GM23338 (cell line): ENCODE measurements at regions not wholly inside any gene's neighbourhood (a gene's known extent, or its start where the extent isn't known, plus 50 kb on each side); places are given as distances from the start of the nearest gene placed in this dataset.

Source experiments
- ATAC-seq: fragments of 200-7000 bp; cut with Tn5 transposase; 3 replicates; pipeline ENCODE4 v1.9.1; 2020
- DNase-seq: peaks from one replicate; pipeline ENCODE4 v3.0.0-alpha.2; 2015; ENCODE audit warnings: low spot score
- H2AFZ ChIP-seq: fragments of 200-600 bp; sonication (generic); 2 replicates; pipeline ENCODE4 v1.8.0; 2016; ENCODE audit warnings: antibody characterized with exemption, mild to moderate bottlenecking, moderate library complexity
- H3F3A ChIP-seq: fragments of 200-600 bp; sonication (generic); replicated peaks from 2 replicates; pipeline ENCODE4 v1.8.0; 2017; ENCODE audit warnings: antibody characterized with exemption, mixed run types, low read depth
- H3K27ac ChIP-seq: fragments of 200-600 bp; sonication (generic); 2 replicates; pipeline ENCODE4 v1.6.1; 2016; ENCODE audit warnings: low read depth
- H3K27me3 ChIP-seq: fragments of 200-600 bp; sonication (generic); 2 replicates; pipeline ENCODE4 v1.8.0; 2016; ENCODE audit warnings: mild to moderate bottlenecking, mixed run types, moderate library complexity; ENCODE audit not compliant: insufficient read depth
- H3K36me3 ChIP-seq: fragments of 200-600 bp; sonication (generic); 2 replicates; pipeline ENCODE4 v1.8.0; 2016; ENCODE audit warnings: mild to moderate bottlenecking; ENCODE audit not compliant: insufficient read depth
- H3K4me1 ChIP-seq: fragments of 200-600 bp; sonication (generic); 2 replicates; pipeline ENCODE4 v1.8.0; 2016; ENCODE audit warnings: mild to moderate bottlenecking, moderate library complexity; ENCODE audit not compliant: insufficient read depth
- H3K4me2 ChIP-seq: fragments of 200-600 bp; sonication (generic); 2 replicates; pipeline ENCODE4 v1.7.1; 2017; ENCODE audit warnings: mixed run types
- H3K4me3 ChIP-seq: fragments of 200-600 bp; sonication (generic); 2 replicates; pipeline ENCODE4 v1.6.1; 2016; ENCODE audit warnings: mixed run types
- H3K79me2 ChIP-seq: fragments of 200-600 bp; sonication (generic); replicated peaks from 2 replicates; pipeline ENCODE4 v1.8.0; 2017; ENCODE audit warnings: mild to moderate bottlenecking; ENCODE audit not compliant: insufficient read depth
- H3K9me2 ChIP-seq: fragments of 200-600 bp; sonication (generic); 2 replicates; pipeline ENCODE4 v1.8.0; 2017; ENCODE audit not compliant: insufficient read depth
- H4K20me1 ChIP-seq: fragments of 200-600 bp; sonication (generic); replicated peaks from 2 replicates; pipeline ENCODE4 v1.8.0; 2017; ENCODE audit warnings: mild to moderate bottlenecking; ENCODE audit not compliant: insufficient read depth
- H3K27ac Mint-ChIP-seq: 2 replicates; pipeline ENCODE4 v1.8.0; 2020; ENCODE audit warnings: inconsistent platforms, mild to moderate bottlenecking, moderate library complexity, mixed read lengths
- H3K27me3 Mint-ChIP-seq: 3 replicates; pipeline ENCODE4 v1.8.0; 2022; ENCODE audit warnings: low read depth, mild to moderate bottlenecking, moderate library complexity, mixed read lengths, inconsistent platforms; ENCODE audit not compliant: insufficient read depth, poor library complexity
- H3K36me3 Mint-ChIP-seq: 3 replicates; pipeline ENCODE4 v1.8.0; 2021; ENCODE audit warnings: low read depth, mild to moderate bottlenecking, inconsistent platforms, moderate library complexity, mixed read lengths
- H3K4me1 Mint-ChIP-seq: 3 replicates; pipeline ENCODE4 v1.8.0; 2020; ENCODE audit warnings: mild to moderate bottlenecking, inconsistent platforms, mixed read lengths
- H3K4me3 Mint-ChIP-seq: 3 replicates; pipeline ENCODE4 v1.8.0; 2021; ENCODE audit warnings: moderate library complexity, mild to moderate bottlenecking, inconsistent platforms, mixed read lengths
- H3K9me3 Mint-ChIP-seq: 3 replicates; pipeline ENCODE4 v1.8.0; 2020; ENCODE audit warnings: moderate library complexity, mild to moderate bottlenecking, inconsistent platforms, mixed read lengths
- ETS1 ChIP-seq: IDR thresholded peaks from 2 replicates; pipeline ENCODE4 v1.6.1; 2016; ENCODE audit warnings: antibody characterized with exemption
- EZH2 ChIP-seq: fragments of 200-600 bp; sonication (generic); IDR thresholded peaks from one replicate; pipeline ENCODE4 v1.8.0; 2017; ENCODE audit warnings: antibody characterized with exemption, mild to moderate bottlenecking, low read depth; ENCODE audit not compliant: unreplicated experiment
- EZH2phosphoT487 ChIP-seq: fragments of 200-600 bp; sonication (generic); IDR thresholded peaks from one replicate; pipeline ENCODE4 v1.8.1; 2018; ENCODE audit warnings: antibody characterized with exemption; ENCODE audit not compliant: unreplicated experiment
- JUNB ChIP-seq: IDR thresholded peaks from one replicate; pipeline ENCODE4 v1.6.1; 2016; ENCODE audit warnings: antibody characterized with exemption; ENCODE audit not compliant: unreplicated experiment
- POLR2AphosphoS5 ChIP-seq: IDR thresholded peaks from 2 replicates; pipeline ENCODE4 v1.6.1; 2016; ENCODE audit warnings: antibody characterized with exemption, low read depth
- STAT1 ChIP-seq: IDR thresholded peaks from one replicate; pipeline ENCODE4 v1.6.1; 2016; ENCODE audit warnings: antibody characterized with exemption; ENCODE audit not compliant: unreplicated experiment
- ZNF114 ChIP-seq: fragments of 250-450 bp; sonication (Bioruptor Pico); IDR thresholded peaks from 2 replicates; pipeline ENCODE4 v1.5.0; 2020; ENCODE audit warnings: mild to moderate bottlenecking, moderate library complexity
- ZNF331 ChIP-seq: fragments of 250-450 bp; sonication (Bioruptor Pico); IDR thresholded peaks from 2 replicates; pipeline ENCODE4 v1.5.0; 2020; ENCODE audit warnings: low read depth, mild to moderate bottlenecking, moderate library complexity
- TF ChIP-seq, protein P1 (sequence below), 2 experiments: fragments of 200-600 bp in 1 of 2; sonication (generic) in 1 of 2; conservative IDR thresholded peaks; 2 replicates each; pipeline versions ENCODE4 v1.5.1 to v1.6.1; 2016 to 2017; ENCODE audit warnings: antibody characterized with exemption in 2 of 2, low read depth in 2 of 2, mild to moderate bottlenecking in 2 of 2, moderate library complexity in 1 of 2
- TF ChIP-seq, protein P2 (sequence below): fragments of 250-450 bp; sonication (Bioruptor Pico); IDR thresholded peaks from 2 replicates; pipeline ENCODE4 v1.5.0; 2020; ENCODE audit warnings: mild to moderate bottlenecking, moderate library complexity

- Histone ChIP-seq H2AFZ (no peak overlapping the region), H3K36me3 (no peaks in the 10 kb centered on the region), H3K27me3 (no peaks in the 10 kb centered on the region), H3F3A (no peaks in the 10 kb centered on the region), H3K4me2 (no peak overlapping the region), H3K9me2 (0 out of 2 replicates have a peak, but pooled peaks cover 4% of the 10 kb centered on the region), H3K4me3 (no peak overlapping the region), H3K4me1 (no peaks in the 10 kb centered on the region), H4K20me1 (no peaks in the 10 kb centered on the region), H3K79me2 (no peaks in the 10 kb centered on the region), H3K27ac (no peak overlapping the region)
- DNase-seq (no peak), ATAC-seq (no peak)
- no peak overlapping the region for H3K4me3 Mint-ChIP-seq
- H3K27ac Mint-ChIP-seq: no peak overlapping the region
- H3K27me3 Mint-ChIP-seq: no peaks in the 10 kb centered on the region
- no peaks in the 10 kb centered on the region for H3K4me1 Mint-ChIP-seq
- no peak for TF ChIP-seq JUNB
- TF ChIP-seq STAT1: no peak
- TF ChIP-seq EZH2: no peak
- no peak for TF ChIP-seq ZNF331
- TF ChIP-seq EZH2phosphoT487: no peak
- TF ChIP-seq, protein P1, sequence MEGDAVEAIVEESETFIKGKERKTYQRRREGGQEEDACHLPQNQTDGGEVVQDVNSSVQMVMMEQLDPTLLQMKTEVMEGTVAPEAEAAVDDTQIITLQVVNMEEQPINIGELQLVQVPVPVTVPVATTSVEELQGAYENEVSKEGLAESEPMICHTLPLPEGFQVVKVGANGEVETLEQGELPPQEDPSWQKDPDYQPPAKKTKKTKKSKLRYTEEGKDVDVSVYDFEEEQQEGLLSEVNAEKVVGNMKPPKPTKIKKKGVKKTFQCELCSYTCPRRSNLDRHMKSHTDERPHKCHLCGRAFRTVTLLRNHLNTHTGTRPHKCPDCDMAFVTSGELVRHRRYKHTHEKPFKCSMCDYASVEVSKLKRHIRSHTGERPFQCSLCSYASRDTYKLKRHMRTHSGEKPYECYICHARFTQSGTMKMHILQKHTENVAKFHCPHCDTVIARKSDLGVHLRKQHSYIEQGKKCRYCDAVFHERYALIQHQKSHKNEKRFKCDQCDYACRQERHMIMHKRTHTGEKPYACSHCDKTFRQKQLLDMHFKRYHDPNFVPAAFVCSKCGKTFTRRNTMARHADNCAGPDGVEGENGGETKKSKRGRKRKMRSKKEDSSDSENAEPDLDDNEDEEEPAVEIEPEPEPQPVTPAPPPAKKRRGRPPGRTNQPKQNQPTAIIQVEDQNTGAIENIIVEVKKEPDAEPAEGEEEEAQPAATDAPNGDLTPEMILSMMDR (conservative IDR thresholded peaks at IDR 0.05; ENCODE audit: low read depth in 2 of 2): no peak
- no peaks in the 10 kb centered on the region for H3K9me3 Mint-ChIP-seq
- H3K36me3 Mint-ChIP-seq: no peaks in the 10 kb centered on the region
These were observed 207.5 kb upstream of the ADGRB3 start for GRCh38 chr6:68427630-68428029.

DNA sequence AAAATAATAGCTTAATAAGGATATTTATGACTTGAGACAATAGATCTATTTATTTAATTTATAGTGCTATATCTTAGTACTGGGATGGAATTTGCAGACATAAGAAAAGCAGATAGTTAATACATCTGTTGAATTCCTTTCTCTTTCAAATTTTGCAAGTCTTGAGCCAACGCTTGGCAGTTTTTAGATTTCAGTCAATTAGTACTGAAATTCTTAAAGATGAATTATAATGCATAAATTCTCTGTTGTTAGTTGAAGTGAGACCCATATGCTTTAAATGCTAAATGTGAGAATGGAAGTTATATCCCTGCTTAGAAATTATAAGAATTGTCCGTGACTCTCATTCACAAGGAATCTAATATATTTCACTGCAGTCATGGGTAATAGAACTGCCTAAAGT, 225.1 kb upstream of the ADGRB3 start:
- DNase-seq (no peak), ATAC-seq (no peak)
- Histone ChIP-seq H3K4me2 (no peak overlapping the region), H3K36me3 (no peaks in the 10 kb centered on the region), H3K9me2 (no peaks in the 10 kb centered on the region), H2AFZ (no peak overlapping the region), H3K4me3 (no peak overlapping the region), H3F3A (no peaks in the 10 kb centered on the region), H3K4me1 (no peaks in the 10 kb centered on the region), H4K20me1 (no peaks in the 10 kb centered on the region), H3K27me3 (no peaks in the 10 kb centered on the region), H3K27ac (no peak overlapping the region), H3K79me2 (no peaks in the 10 kb centered on the region)
- H3K27ac Mint-ChIP-seq: no peak overlapping the region
- H3K4me1 Mint-ChIP-seq: no peaks in the 10 kb centered on the region
- no peaks in the 10 kb centered on the region for H3K36me3 Mint-ChIP-seq
- H3K9me3 Mint-ChIP-seq: no peaks in the 10 kb centered on the region
- no peaks in the 10 kb centered on the region for H3K27me3 Mint-ChIP-seq
- TF ChIP-seq STAT1 (no peak), EZH2 (no peak), JUNB (no peak), POLR2AphosphoS5 (no peak), ETS1 (no peak), ZNF331 (no peak), EZH2phosphoT487 (no peak), ZNF114 (CRISPR knock-in tag) (no peak)
- TF ChIP-seq, protein P1 (conservative IDR thresholded peaks at IDR 0.05; ENCODE audit: low read depth in 2 of 2): no peak
- TF ChIP-seq, protein P2, sequence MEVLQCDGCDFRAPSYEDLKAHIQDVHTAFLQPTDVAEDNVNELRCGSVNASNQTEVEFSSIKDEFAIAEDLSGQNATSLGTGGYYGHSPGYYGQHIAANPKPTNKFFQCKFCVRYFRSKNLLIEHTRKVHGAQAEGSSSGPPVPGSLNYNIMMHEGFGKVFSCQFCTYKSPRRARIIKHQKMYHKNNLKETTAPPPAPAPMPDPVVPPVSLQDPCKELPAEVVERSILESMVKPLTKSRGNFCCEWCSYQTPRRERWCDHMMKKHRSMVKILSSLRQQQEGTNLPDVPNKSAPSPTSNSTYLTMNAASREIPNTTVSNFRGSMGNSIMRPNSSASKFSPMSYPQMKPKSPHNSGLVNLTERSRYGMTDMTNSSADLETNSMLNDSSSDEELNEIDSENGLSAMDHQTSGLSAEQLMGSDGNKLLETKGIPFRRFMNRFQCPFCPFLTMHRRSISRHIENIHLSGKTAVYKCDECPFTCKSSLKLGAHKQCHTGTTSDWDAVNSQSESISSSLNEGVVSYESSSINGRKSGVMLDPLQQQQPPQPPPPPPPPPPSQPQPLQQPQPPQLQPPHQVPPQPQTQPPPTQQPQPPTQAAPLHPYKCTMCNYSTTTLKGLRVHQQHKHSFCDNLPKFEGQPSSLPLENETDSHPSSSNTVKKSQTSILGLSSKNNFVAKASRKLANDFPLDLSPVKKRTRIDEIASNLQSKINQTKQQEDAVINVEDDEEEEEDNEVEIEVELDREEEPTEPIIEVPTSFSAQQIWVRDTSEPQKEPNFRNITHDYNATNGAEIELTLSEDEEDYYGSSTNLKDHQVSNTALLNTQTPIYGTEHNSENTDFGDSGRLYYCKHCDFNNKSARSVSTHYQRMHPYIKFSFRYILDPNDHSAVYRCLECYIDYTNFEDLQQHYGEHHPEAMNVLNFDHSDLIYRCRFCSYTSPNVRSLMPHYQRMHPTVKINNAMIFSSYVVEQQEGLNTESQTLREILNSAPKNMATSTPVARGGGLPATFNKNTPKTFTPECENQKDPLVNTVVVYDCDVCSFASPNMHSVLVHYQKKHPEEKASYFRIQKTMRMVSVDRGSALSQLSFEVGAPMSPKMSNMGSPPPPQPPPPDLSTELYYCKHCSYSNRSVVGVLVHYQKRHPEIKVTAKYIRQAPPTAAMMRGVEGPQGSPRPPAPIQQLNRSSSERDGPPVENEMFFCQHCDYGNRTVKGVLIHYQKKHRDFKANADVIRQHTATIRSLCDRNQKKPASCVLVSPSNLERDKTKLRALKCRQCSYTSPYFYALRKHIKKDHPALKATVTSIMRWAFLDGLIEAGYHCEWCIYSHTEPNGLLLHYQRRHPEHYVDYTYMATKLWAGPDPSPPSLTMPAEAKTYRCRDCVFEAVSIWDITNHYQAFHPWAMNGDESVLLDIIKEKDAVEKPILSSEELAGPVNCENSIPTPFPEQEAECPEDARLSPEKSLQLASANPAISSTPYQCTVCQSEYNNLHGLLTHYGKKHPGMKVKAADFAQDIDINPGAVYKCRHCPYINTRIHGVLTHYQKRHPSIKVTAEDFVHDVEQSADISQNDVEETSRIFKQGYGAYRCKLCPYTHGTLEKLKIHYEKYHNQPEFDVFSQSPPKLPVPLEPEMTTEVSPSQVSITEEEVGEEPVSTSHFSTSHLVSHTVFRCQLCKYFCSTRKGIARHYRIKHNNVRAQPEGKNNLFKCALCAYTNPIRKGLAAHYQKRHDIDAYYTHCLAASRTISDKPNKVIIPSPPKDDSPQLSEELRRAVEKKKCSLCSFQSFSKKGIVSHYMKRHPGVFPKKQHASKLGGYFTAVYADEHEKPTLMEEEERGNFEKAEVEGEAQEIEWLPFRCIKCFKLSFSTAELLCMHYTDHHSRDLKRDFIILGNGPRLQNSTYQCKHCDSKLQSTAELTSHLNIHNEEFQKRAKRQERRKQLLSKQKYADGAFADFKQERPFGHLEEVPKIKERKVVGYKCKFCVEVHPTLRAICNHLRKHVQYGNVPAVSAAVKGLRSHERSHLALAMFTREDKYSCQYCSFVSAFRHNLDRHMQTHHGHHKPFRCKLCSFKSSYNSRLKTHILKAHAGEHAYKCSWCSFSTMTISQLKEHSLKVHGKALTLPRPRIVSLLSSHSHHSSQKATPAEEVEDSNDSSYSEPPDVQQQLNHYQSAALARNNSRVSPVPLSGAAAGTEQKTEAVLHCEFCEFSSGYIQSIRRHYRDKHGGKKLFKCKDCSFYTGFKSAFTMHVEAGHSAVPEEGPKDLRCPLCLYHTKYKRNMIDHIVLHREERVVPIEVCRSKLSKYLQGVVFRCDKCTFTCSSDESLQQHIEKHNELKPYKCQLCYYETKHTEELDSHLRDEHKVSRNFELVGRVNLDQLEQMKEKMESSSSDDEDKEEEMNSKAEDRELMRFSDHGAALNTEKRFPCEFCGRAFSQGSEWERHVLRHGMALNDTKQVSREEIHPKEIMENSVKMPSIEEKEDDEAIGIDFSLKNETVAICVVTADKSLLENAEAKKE: no peak
- no peak overlapping the region for H3K4me3 Mint-ChIP-seq
